ENCODE measurements at regions not wholly inside any gene's neighbourhood (a gene's known extent, or its start where the extent isn't known, plus 50 kb on each side); places are given as distances from the start of the nearest gene placed in this dataset.

DNA sequence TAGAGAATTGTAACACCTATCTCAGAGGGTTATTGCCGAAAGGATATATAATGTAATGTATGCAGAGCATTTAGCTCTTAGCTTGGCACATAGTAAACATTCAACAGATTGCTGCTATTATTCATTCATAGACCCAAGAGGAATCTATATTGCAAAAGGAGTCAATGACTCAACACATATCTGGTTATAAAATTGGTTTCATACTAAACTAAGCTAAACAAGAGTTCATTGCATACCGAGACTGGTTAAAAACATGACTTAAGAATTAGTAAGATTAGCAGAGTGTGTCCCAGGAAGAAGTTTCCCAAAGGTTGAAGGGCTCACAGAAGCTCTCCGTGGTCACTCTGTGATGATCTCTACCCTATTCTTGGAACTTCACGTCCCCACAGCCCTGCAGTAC, 339.6 kb upstream of the CCNH start:
- no peak overlapping the region for H2AFZ ChIP-seq
- TF ChIP-seq JUNB (IDR thresholded peaks at IDR 0.05; ENCODE audit: unreplicated experiment) (no peak), NANOG (IDR thresholded peaks at IDR 0.05; ENCODE audit: borderline replicate concordance) (no peak), POLR2AphosphoS5 (IDR thresholded peaks at IDR 0.05; ENCODE audit: low read depth) (no peak), ZNF331 (CRISPR knock-in tag; IDR thresholded peaks at IDR 0.05; ENCODE audit: low read depth) (no peak), EZH2 (IDR thresholded peaks at IDR 0.05; ENCODE audit: low read depth, unreplicated experiment) (no peak), ZNF114 (CRISPR knock-in tag; IDR thresholded peaks at IDR 0.05) (no peak), STAT1 (IDR thresholded peaks at IDR 0.05; ENCODE audit: unreplicated experiment) (no peak), CREB1 (CRISPR knock-in tag; IDR thresholded peaks at IDR 0.05; ENCODE audit: low read depth) (no peak)
- TF ChIP-seq, protein P1, sequence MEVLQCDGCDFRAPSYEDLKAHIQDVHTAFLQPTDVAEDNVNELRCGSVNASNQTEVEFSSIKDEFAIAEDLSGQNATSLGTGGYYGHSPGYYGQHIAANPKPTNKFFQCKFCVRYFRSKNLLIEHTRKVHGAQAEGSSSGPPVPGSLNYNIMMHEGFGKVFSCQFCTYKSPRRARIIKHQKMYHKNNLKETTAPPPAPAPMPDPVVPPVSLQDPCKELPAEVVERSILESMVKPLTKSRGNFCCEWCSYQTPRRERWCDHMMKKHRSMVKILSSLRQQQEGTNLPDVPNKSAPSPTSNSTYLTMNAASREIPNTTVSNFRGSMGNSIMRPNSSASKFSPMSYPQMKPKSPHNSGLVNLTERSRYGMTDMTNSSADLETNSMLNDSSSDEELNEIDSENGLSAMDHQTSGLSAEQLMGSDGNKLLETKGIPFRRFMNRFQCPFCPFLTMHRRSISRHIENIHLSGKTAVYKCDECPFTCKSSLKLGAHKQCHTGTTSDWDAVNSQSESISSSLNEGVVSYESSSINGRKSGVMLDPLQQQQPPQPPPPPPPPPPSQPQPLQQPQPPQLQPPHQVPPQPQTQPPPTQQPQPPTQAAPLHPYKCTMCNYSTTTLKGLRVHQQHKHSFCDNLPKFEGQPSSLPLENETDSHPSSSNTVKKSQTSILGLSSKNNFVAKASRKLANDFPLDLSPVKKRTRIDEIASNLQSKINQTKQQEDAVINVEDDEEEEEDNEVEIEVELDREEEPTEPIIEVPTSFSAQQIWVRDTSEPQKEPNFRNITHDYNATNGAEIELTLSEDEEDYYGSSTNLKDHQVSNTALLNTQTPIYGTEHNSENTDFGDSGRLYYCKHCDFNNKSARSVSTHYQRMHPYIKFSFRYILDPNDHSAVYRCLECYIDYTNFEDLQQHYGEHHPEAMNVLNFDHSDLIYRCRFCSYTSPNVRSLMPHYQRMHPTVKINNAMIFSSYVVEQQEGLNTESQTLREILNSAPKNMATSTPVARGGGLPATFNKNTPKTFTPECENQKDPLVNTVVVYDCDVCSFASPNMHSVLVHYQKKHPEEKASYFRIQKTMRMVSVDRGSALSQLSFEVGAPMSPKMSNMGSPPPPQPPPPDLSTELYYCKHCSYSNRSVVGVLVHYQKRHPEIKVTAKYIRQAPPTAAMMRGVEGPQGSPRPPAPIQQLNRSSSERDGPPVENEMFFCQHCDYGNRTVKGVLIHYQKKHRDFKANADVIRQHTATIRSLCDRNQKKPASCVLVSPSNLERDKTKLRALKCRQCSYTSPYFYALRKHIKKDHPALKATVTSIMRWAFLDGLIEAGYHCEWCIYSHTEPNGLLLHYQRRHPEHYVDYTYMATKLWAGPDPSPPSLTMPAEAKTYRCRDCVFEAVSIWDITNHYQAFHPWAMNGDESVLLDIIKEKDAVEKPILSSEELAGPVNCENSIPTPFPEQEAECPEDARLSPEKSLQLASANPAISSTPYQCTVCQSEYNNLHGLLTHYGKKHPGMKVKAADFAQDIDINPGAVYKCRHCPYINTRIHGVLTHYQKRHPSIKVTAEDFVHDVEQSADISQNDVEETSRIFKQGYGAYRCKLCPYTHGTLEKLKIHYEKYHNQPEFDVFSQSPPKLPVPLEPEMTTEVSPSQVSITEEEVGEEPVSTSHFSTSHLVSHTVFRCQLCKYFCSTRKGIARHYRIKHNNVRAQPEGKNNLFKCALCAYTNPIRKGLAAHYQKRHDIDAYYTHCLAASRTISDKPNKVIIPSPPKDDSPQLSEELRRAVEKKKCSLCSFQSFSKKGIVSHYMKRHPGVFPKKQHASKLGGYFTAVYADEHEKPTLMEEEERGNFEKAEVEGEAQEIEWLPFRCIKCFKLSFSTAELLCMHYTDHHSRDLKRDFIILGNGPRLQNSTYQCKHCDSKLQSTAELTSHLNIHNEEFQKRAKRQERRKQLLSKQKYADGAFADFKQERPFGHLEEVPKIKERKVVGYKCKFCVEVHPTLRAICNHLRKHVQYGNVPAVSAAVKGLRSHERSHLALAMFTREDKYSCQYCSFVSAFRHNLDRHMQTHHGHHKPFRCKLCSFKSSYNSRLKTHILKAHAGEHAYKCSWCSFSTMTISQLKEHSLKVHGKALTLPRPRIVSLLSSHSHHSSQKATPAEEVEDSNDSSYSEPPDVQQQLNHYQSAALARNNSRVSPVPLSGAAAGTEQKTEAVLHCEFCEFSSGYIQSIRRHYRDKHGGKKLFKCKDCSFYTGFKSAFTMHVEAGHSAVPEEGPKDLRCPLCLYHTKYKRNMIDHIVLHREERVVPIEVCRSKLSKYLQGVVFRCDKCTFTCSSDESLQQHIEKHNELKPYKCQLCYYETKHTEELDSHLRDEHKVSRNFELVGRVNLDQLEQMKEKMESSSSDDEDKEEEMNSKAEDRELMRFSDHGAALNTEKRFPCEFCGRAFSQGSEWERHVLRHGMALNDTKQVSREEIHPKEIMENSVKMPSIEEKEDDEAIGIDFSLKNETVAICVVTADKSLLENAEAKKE (CRISPR knock-in tag; IDR thresholded peaks at IDR 0.05): no peak
- TF ChIP-seq, protein P2, sequence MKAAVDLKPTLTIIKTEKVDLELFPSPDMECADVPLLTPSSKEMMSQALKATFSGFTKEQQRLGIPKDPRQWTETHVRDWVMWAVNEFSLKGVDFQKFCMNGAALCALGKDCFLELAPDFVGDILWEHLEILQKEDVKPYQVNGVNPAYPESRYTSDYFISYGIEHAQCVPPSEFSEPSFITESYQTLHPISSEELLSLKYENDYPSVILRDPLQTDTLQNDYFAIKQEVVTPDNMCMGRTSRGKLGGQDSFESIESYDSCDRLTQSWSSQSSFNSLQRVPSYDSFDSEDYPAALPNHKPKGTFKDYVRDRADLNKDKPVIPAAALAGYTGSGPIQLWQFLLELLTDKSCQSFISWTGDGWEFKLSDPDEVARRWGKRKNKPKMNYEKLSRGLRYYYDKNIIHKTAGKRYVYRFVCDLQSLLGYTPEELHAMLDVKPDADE (IDR thresholded peaks at IDR 0.05): no peak
- TF ChIP-seq, protein P3, sequence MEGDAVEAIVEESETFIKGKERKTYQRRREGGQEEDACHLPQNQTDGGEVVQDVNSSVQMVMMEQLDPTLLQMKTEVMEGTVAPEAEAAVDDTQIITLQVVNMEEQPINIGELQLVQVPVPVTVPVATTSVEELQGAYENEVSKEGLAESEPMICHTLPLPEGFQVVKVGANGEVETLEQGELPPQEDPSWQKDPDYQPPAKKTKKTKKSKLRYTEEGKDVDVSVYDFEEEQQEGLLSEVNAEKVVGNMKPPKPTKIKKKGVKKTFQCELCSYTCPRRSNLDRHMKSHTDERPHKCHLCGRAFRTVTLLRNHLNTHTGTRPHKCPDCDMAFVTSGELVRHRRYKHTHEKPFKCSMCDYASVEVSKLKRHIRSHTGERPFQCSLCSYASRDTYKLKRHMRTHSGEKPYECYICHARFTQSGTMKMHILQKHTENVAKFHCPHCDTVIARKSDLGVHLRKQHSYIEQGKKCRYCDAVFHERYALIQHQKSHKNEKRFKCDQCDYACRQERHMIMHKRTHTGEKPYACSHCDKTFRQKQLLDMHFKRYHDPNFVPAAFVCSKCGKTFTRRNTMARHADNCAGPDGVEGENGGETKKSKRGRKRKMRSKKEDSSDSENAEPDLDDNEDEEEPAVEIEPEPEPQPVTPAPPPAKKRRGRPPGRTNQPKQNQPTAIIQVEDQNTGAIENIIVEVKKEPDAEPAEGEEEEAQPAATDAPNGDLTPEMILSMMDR (conservative IDR thresholded peaks at IDR 0.05; ENCODE audit: low read depth in 2 of 2): no peak
- H3K4me3 ChIP-seq: no peak overlapping the region
- Mint-ChIP-seq H3K27ac (no peak overlapping the region), H3K4me3 (no peak overlapping the region), H3K36me3 (ENCODE audit: low read depth) (no peaks in the 10 kb centered on the region), H3K27me3 (ENCODE audit: insufficient read depth, low read depth, poor library complexity) (no peaks in the 10 kb centered on the region), H3K4me1 (peaks cover 27% of the 10 kb centered on the region), H3K9me3 (no peaks in the 10 kb centered on the region)
- no peak for DNase-seq (ENCODE audit: low spot score)
- ATAC-seq: no peak
- no peaks in the 10 kb centered on the region for H3K27me3 ChIP-seq (ENCODE audit: insufficient read depth)
- no peaks in the 10 kb centered on the region for H4K20me1 ChIP-seq (replicated peaks; ENCODE audit: insufficient read depth)
- peaks cover 10% of the 10 kb centered on the region; the same call in 1 of the 2 replicates for H3K9me2 ChIP-seq (ENCODE audit: insufficient read depth)
- H3K4me1 ChIP-seq (ENCODE audit: insufficient read depth): peaks cover 34% of the 10 kb centered on the region
- no peaks in the 10 kb centered on the region for H3K36me3 ChIP-seq (ENCODE audit: insufficient read depth)
- H3K27ac ChIP-seq (ENCODE audit: low read depth): no peak overlapping the region
- H3F3A ChIP-seq (replicated peaks; ENCODE audit: low read depth): no peaks in the 10 kb centered on the region
- H3K4me2 ChIP-seq: no peak overlapping the region
- no peaks in the 10 kb centered on the region for H3K79me2 ChIP-seq (replicated peaks; ENCODE audit: insufficient read depth)

All from GM23338 (cell line).